ENCODE measurements at regions not wholly inside any gene's neighbourhood (a gene's known extent, or its start where the extent isn't known, plus 50 kb on each side); places are given as distances from the start of the nearest gene placed in this dataset.

GRCh38 chr7:80288175-80289122 is 153.8 kb downstream of the GNAI1 start:
- Mint-ChIP-seq H3K4me1 (no peaks in the 10 kb centered on the region), H3K4me3 (no peak overlapping the region), H3K27me3 (no peaks in the 10 kb centered on the region), H3K27ac (no peak overlapping the region), H3K36me3 (peaks cover 0 to 8% (median 0%) of the 10 kb centered on the region in 5 donors), H3K9me3 (peaks cover 0 to 9% (median 5%) of the 10 kb centered on the region in 11 donors)
- Histone ChIP-seq H3K36me3 (ENCODE audit: control insufficient read depth in 2 of 3, insufficient read depth in 3 of 3, low read length in 3 of 3) (no peaks in the 10 kb centered on the region), H3K9me3 (ENCODE audit: control insufficient read depth in 2 of 3, low read length in 3 of 3) (no peaks in the 10 kb centered on the region), H3K27me3 (ENCODE audit: control insufficient read depth in 2 of 2, insufficient read depth in 2 of 2, low read length in 2 of 2) (no peaks in the 10 kb centered on the region), H3K4me1 (ENCODE audit: control insufficient read depth in 2 of 2, insufficient read depth in 2 of 2, low read length in 2 of 2) (no peaks in the 10 kb centered on the region), H3K4me3 (ENCODE audit: low read length) (no peak overlapping the region), H3K27ac (ENCODE audit: low read depth, low read length) (no peak overlapping the region)
- POLR2A ChIA-PET, result no interaction called here
- CTCF ChIA-PET, result no interaction called here
- intact Hi-C loops (cut with micrococcal nuclease), result loop anchor here in 1 of 2 donors (1.0 kb wide), 2 partner anchors 193 to 228 kb away; no protein-coding TSS in a partner anchor
- DNase-seq (no peak), ATAC-seq (no peak)

GRCh38 chr7:80287400-80288174 is 153.0 kb downstream of the GNAI1 start:
- H3K27me3 ChIP-seq (ENCODE audit: control insufficient read depth in 2 of 2, insufficient read depth in 2 of 2, low read length in 2 of 2), result no peaks in the 10 kb centered on the region
- CTCF ChIA-PET, result no interaction called here

DNA sequence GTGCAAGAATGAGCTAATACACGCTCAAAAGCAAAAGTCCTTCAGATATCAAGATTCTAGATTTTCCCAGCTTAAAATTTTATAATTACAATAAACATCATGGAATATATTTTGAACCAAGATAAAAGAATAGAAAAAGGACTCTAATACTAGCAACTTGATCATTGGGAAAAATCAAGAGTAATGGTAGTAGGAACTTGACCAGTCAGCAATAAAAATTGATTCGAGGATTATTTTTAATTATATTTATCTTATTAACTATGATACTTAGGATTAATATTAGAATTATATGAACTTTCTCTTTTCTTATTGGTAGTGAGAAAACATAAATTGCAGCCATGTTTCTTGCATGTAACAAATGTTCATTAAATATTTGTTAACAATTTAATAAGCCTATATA is 152.0 kb downstream of the GNAI1 start:
- Histone ChIP-seq H3K4me3 (ENCODE audit: low read length) (no peak overlapping the region), H3K27ac (ENCODE audit: low read depth, low read length) (no peak overlapping the region), H3K36me3 (ENCODE audit: control insufficient read depth in 2 of 3, insufficient read depth in 3 of 3, low read length in 3 of 3) (no peaks in the 10 kb centered on the region), H3K9me3 (ENCODE audit: control insufficient read depth in 2 of 3, low read length in 3 of 3) (no peaks in the 10 kb centered on the region), H3K4me1 (ENCODE audit: control insufficient read depth in 2 of 2, insufficient read depth in 2 of 2, low read length in 2 of 2) (no peaks in the 10 kb centered on the region), H3K27me3 (ENCODE audit: control insufficient read depth in 2 of 2, insufficient read depth in 2 of 2, low read length in 2 of 2) (no peaks in the 10 kb centered on the region)
- POLR2A ChIA-PET, result no interaction called here
- no peaks in the 10 kb centered on the region for H3K4me1 Mint-ChIP-seq
- H3K27ac Mint-ChIP-seq, result no peak overlapping the region
- no peak for DNase-seq
- peaks cover 0 to 3% (median 0%) of the 10 kb centered on the region in 11 donors for H3K9me3 Mint-ChIP-seq
- H3K4me3 Mint-ChIP-seq, result no peak overlapping the region
- H3K36me3 Mint-ChIP-seq, result no peaks in the 10 kb centered on the region
- no peaks in the 10 kb centered on the region for H3K27me3 Mint-ChIP-seq
- CTCF ChIA-PET, result no interaction called here
- ATAC-seq, result no peak
- intact Hi-C loops (cut with micrococcal nuclease), result no loop called here

More at GRCh38 chr7:80287400-80288174, 153.0 kb downstream of the GNAI1 start:
- no peak overlapping the region for H3K4me3 ChIP-seq (ENCODE audit: low read length)
- Mint-ChIP-seq H3K9me3 (peaks cover 0 to 3% (median 0%) of the 10 kb centered on the region in 11 donors), H3K4me3 (no peak overlapping the region), H3K36me3 (no peaks in the 10 kb centered on the region), H3K27me3 (no peaks in the 10 kb centered on the region), H3K4me1 (no peaks in the 10 kb centered on the region), H3K27ac (peak overlapping the region in 1 of 9 donors; percentile 11)
- no peaks in the 10 kb centered on the region for H3K9me3 ChIP-seq (ENCODE audit: control insufficient read depth in 2 of 3, low read length in 3 of 3)
- ATAC-seq (no peak), DNase-seq (no peak)
- intact Hi-C loops (cut with micrococcal nuclease), result loop anchor here in 1 of 2 donors (1.0 kb wide), 2 partner anchors 192 to 227 kb away; no protein-coding TSS in a partner anchor
- no peaks in the 10 kb centered on the region for H3K36me3 ChIP-seq (ENCODE audit: control insufficient read depth in 2 of 3, insufficient read depth in 3 of 3, low read length in 3 of 3)
- no peaks in the 10 kb centered on the region for H3K4me1 ChIP-seq (ENCODE audit: control insufficient read depth in 2 of 2, insufficient read depth in 2 of 2, low read length in 2 of 2)
- H3K27ac ChIP-seq (ENCODE audit: low read depth, low read length), result no peak overlapping the region
- POLR2A ChIA-PET, result no interaction called here

DNA sequence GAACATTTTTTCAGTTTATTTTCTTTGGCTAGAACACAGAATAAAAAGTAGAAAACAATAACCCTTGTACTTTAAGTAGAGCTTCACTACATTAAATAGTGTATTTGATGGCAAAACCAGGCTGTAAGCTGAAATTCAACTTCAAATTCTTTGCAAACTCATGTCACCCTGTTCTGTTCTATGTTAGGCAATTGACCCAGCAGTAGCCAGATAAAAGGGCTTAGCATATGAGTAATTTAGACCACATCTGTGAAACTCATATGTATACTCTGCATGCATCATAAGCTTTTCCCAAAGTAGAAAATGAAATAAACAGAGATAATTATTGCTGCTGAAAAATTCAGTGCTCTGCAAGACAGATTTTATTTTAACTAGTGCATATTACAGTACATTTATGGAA is 150.2 kb downstream of the GNAI1 start:
- Histone ChIP-seq H3K27ac (ENCODE audit: low read depth, low read length) (no peak overlapping the region), H3K27me3 (ENCODE audit: control insufficient read depth in 2 of 2, insufficient read depth in 2 of 2, low read length in 2 of 2) (no peaks in the 10 kb centered on the region), H3K4me3 (ENCODE audit: low read length) (no peak overlapping the region), H3K36me3 (ENCODE audit: control insufficient read depth in 2 of 3, insufficient read depth in 3 of 3, low read length in 3 of 3) (no peaks in the 10 kb centered on the region), H3K4me1 (ENCODE audit: control insufficient read depth in 2 of 2, insufficient read depth in 2 of 2, low read length in 2 of 2) (no peaks in the 10 kb centered on the region), H3K9me3 (ENCODE audit: control insufficient read depth in 2 of 3, low read length in 3 of 3) (no peaks in the 10 kb centered on the region)
- Mint-ChIP-seq H3K4me1 (no peaks in the 10 kb centered on the region), H3K36me3 (no peaks in the 10 kb centered on the region), H3K27ac (no peak overlapping the region), H3K27me3 (no peaks in the 10 kb centered on the region), H3K9me3 (peaks cover 0 to 3% (median 0%) of the 10 kb centered on the region in 11 donors), H3K4me3 (no peak overlapping the region)
- DNase-seq (no peak), ATAC-seq (no peak)
- POLR2A ChIA-PET, result no interaction called here
- intact Hi-C loops (cut with micrococcal nuclease), result no loop called here
- CTCF ChIA-PET, result no interaction called here

- peaks cover 0 to 3% (median 0%) of the 10 kb centered on the region in 11 donors for H3K9me3 Mint-ChIP-seq
- Histone ChIP-seq H3K27ac (ENCODE audit: low read depth, low read length) (no peak overlapping the region), H3K27me3 (ENCODE audit: control insufficient read depth in 2 of 2, insufficient read depth in 2 of 2, low read length in 2 of 2) (no peaks in the 10 kb centered on the region), H3K4me3 (ENCODE audit: low read length) (no peak overlapping the region), H3K9me3 (ENCODE audit: control insufficient read depth in 2 of 3, low read length in 3 of 3) (no peaks in the 10 kb centered on the region), H3K36me3 (ENCODE audit: control insufficient read depth in 2 of 3, insufficient read depth in 3 of 3, low read length in 3 of 3) (no peaks in the 10 kb centered on the region), H3K4me1 (ENCODE audit: control insufficient read depth in 2 of 2, insufficient read depth in 2 of 2, low read length in 2 of 2) (no peaks in the 10 kb centered on the region)
- intact Hi-C loops (cut with micrococcal nuclease), result no loop called here
- H3K27ac Mint-ChIP-seq, result no peak overlapping the region
- ATAC-seq (no peak), DNase-seq (no peak)
- H3K36me3 Mint-ChIP-seq, result no peaks in the 10 kb centered on the region
- ChIA-PET CTCF (no interaction called here), POLR2A (no interaction called here)
- no peaks in the 10 kb centered on the region for H3K27me3 Mint-ChIP-seq
- H3K4me3 Mint-ChIP-seq, result no peak overlapping the region
- no peaks in the 10 kb centered on the region for H3K4me1 Mint-ChIP-seq
Measured at GRCh38 chr7:80279760-80280159, 145.1 kb downstream of the GNAI1 start.

DNA sequence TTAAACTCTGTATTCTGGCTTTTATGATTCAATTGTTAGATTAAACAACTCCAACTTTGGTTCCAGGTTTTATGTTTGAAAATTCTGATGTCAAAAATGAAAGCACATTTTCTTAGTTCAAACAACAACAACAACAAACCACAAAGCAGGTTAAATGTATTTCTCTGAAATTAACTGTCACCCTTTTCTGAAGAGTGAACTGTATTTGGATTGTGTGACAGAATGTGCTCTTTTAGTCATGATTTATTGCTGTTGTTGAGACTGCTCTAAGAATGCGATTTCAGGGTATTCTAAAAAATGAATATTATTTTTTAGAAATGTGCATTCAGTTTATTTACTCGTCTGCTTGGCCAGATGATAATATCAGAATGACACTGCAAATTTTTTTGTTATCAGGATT is 144.1 kb downstream of the GNAI1 start:
- H3K4me1 Mint-ChIP-seq, result no peaks in the 10 kb centered on the region
- Histone ChIP-seq H3K4me3 (ENCODE audit: low read length) (no peak overlapping the region), H3K9me3 (ENCODE audit: control insufficient read depth in 2 of 3, low read length in 3 of 3) (no peaks in the 10 kb centered on the region), H3K27ac (ENCODE audit: low read depth, low read length) (no peak overlapping the region), H3K4me1 (ENCODE audit: control insufficient read depth in 2 of 2, insufficient read depth in 2 of 2, low read length in 2 of 2) (no peaks in the 10 kb centered on the region), H3K36me3 (ENCODE audit: control insufficient read depth in 2 of 3, insufficient read depth in 3 of 3, low read length in 3 of 3) (no peaks in the 10 kb centered on the region), H3K27me3 (ENCODE audit: control insufficient read depth in 2 of 2, insufficient read depth in 2 of 2, low read length in 2 of 2) (no peaks in the 10 kb centered on the region)
- DNase-seq, result no peak
- POLR2A ChIA-PET, result no interaction called here
- no peaks in the 10 kb centered on the region for H3K36me3 Mint-ChIP-seq
- H3K27ac Mint-ChIP-seq, result no peak overlapping the region
- intact Hi-C loops (cut with micrococcal nuclease), result no loop called here
- no peak overlapping the region for H3K4me3 Mint-ChIP-seq
- no peak for ATAC-seq
- CTCF ChIA-PET, result no interaction called here
- peaks cover 0 to 3% (median 0%) of the 10 kb centered on the region in 11 donors for H3K9me3 Mint-ChIP-seq
- H3K27me3 Mint-ChIP-seq, result no peaks in the 10 kb centered on the region

All from naive thymus-derived CD4-positive, alpha-beta T cell (primary cell).